Fibroblast of lung (primary cell): ENCODE measurements at regions not wholly inside any gene's neighbourhood (a gene's known extent, or its start where the extent isn't known, plus 50 kb on each side); places are given as distances from the start of the nearest gene placed in this dataset.

Source experiments
- CTCF ChIP-seq, 2 donors: IDR thresholded peaks in 1 of 2; conservative IDR thresholded peaks in 1 of 2; 1 replicate in 1 of 2; 2 replicates in 1 of 2; pipeline ENCODE4 v1.5.1; 2011 to 2012; ENCODE audit warnings: low read length in 2 of 2, control low read depth in 1 of 2, inconsistent platforms in 1 of 2, low read depth in 1 of 2, mild to moderate bottlenecking in 1 of 2
- EZH2 ChIP-seq: IDR thresholded peaks from 2 replicates; pipeline ENCODE4 v1.5.1; 2012; ENCODE audit warnings: low read length, control low read depth, mild to moderate bottlenecking; ENCODE audit errors: missing control alignments

- TF ChIP-seq CTCF (conservative IDR thresholded peaks at IDR 0.05 in 1 of 2, IDR thresholded peaks at IDR 0.05 in 1 of 2; ENCODE audit: low read depth in 1 of 2, low read length in 2 of 2) (no peak), EZH2 (no peak)
These were observed 147.1 kb upstream of the IGFBP3 start for GRCh38 chr7:46068159-46068558.
